ENCODE measurements at regions not wholly inside any gene's neighbourhood (a gene's known extent, or its start where the extent isn't known, plus 50 kb on each side); places are given as distances from the start of the nearest gene placed in this dataset.
A peak's percentile ranks its signal among the peaks of the same experiment; 100 is the strongest.

GRCh38 chr4:157918036-157918832 is 254.6 kb downstream of the GASK1B start:
- H3K4me1 ChIP-seq, result peaks cover 8% of the 10 kb centered on the region
- no peak overlapping the region for H3K27ac ChIP-seq
- no peak overlapping the region for H3K9ac ChIP-seq
- H3K36me3 ChIP-seq, result no peaks in the 10 kb centered on the region
- no peak overlapping the region for H3K4me3 ChIP-seq
- H3K27me3 ChIP-seq, result no peaks in the 10 kb centered on the region
- no peak for TF ChIP-seq Cebpa-rat (IDR thresholded peaks at IDR 0.05)
- no peaks in the 10 kb centered on the region for H4K20me1 ChIP-seq
- H3K4me2 ChIP-seq, result peak overlapping the region; percentile 38
- H3K9me3 ChIP-seq, result no peaks in the 10 kb centered on the region

- no peak for TF ChIP-seq Cebpa-rat (IDR thresholded peaks at IDR 0.05)
- no peaks in the 10 kb centered on the region for H3K36me3 ChIP-seq
- no peaks in the 10 kb centered on the region for H3K9me3 ChIP-seq
- H3K27ac ChIP-seq, result no peak overlapping the region
- no peak overlapping the region for H3K9ac ChIP-seq
- no peak overlapping the region for H3K4me3 ChIP-seq
- H3K4me2 ChIP-seq, result no peak overlapping the region
- no peaks in the 10 kb centered on the region for H3K4me1 ChIP-seq
- H4K20me1 ChIP-seq, result no peaks in the 10 kb centered on the region
- H3K27me3 ChIP-seq, result no peaks in the 10 kb centered on the region
These were observed 260.6 kb downstream of the GASK1B start for GRCh38 chr4:157912212-157912611.

DNA sequence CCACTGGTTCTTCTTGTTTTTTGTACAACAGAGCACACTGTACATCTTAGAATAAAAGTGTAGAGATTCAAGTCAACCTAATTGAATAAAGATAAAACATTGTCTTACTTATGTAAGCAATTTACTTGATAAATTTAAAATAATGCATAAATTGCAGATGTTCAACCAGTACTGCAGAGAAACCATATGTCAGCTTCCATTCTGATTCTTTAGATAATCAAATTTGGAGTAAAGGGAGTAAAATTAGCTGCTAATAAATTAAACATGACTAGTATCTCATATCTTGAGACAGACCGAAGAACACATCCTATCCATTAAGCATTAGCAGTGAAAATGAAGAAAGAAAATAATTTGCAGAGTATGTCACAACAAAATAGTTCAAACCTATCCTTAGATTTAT is 261.2 kb downstream of the GASK1B start:
- Histone ChIP-seq H3K9me3 (no peaks in the 10 kb centered on the region), H3K36me3 (no peaks in the 10 kb centered on the region), H3K4me1 (no peaks in the 10 kb centered on the region), H3K27me3 (no peaks in the 10 kb centered on the region), H3K4me3 (no peak overlapping the region), H4K20me1 (no peaks in the 10 kb centered on the region), H3K27ac (no peak overlapping the region), H3K4me2 (no peak overlapping the region), H3K9ac (no peak overlapping the region)
- no peak for TF ChIP-seq Cebpa-rat (IDR thresholded peaks at IDR 0.05)

DNA sequence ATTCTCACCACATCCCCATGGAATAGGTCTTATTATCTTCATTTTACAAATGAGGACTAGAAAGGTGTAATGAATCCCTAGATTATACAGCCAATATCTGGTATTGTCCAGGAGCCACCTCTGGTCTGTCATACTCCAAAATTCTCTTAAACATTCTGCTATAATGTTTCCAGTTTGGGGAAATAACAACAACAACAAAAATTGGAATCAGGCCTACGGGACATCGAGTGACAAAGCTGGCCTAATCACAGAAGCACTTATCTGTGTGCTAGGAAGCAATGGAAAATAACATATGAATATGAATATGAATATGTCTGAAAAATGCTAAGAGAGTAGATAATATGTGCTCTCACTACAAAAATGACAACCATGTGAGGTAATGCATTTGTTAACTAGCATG is 264.1 kb downstream of the GASK1B start:
- Histone ChIP-seq H3K9ac (no peak overlapping the region), H3K36me3 (no peaks in the 10 kb centered on the region), H3K27ac (no peak overlapping the region), H3K4me3 (no peak overlapping the region), H3K4me2 (no peak overlapping the region), H4K20me1 (no peaks in the 10 kb centered on the region), H3K4me1 (no peaks in the 10 kb centered on the region), H3K27me3 (no peaks in the 10 kb centered on the region), H3K9me3 (no peaks in the 10 kb centered on the region)
- TF ChIP-seq Cebpa-rat (IDR thresholded peaks at IDR 0.05), result no peak

- no peaks in the 10 kb centered on the region for H4K20me1 ChIP-seq
- no peaks in the 10 kb centered on the region for H3K36me3 ChIP-seq
- H3K4me3 ChIP-seq, result no peak overlapping the region
- no peak overlapping the region for H3K9ac ChIP-seq
- H3K27ac ChIP-seq, result no peak overlapping the region
- TF ChIP-seq Cebpa-rat (IDR thresholded peaks at IDR 0.05), result no peak
- no peaks in the 10 kb centered on the region for H3K4me1 ChIP-seq
- no peaks in the 10 kb centered on the region for H3K27me3 ChIP-seq
- no peak overlapping the region for H3K4me2 ChIP-seq
- no peaks in the 10 kb centered on the region for H3K9me3 ChIP-seq
These were observed 264.8 kb downstream of the GASK1B start for GRCh38 chr4:157908031-157908430.

DNA sequence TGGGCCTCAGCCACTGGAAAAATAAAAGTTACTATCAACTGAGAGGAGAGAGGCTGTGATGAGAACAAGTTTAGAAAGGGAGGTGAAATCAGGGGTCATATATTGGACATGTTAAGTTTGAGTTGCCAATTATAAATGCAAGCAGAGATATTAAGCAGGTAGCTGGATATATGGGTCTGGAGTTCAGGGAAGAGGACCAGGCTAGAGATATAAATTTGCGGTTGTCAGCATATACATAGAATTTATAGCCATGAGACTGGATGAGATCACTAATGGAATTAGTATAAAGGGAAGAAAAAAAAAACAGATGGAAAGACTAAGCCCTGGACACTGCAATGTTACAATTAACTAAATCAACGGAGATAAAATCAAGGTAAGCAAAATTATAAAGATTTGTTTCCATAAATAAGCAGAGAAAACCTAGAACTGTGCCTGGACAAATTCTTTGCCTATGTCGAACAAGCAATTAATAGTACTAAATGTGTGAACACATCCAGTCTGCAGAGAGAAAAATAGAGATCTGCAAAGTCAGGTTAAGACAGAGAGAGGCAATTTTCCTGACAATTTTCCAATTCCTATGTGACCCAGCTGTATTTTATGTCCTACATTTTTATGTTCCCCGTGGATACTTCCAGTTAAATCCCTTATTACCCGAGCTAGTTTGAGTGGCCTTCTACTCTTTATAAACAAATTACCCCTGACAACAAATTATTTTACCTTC is 265.4 kb downstream of the GASK1B start:
- H3K27ac ChIP-seq, result no peak overlapping the region
- H4K20me1 ChIP-seq, result no peaks in the 10 kb centered on the region
- no peak overlapping the region for H3K4me3 ChIP-seq
- H3K4me1 ChIP-seq, result no peaks in the 10 kb centered on the region
- no peaks in the 10 kb centered on the region for H3K36me3 ChIP-seq
- no peak overlapping the region for H3K9ac ChIP-seq
- H3K9me3 ChIP-seq, result no peaks in the 10 kb centered on the region
- H3K27me3 ChIP-seq, result no peaks in the 10 kb centered on the region
- TF ChIP-seq Cebpa-rat (IDR thresholded peaks at IDR 0.05), result no peak
- no peak overlapping the region for H3K4me2 ChIP-seq

- H3K27me3 ChIP-seq, result no peaks in the 10 kb centered on the region
- no peak overlapping the region for H3K4me2 ChIP-seq
- H3K9ac ChIP-seq, result no peak overlapping the region
- H3K9me3 ChIP-seq, result no peaks in the 10 kb centered on the region
- no peaks in the 10 kb centered on the region for H4K20me1 ChIP-seq
- no peaks in the 10 kb centered on the region for H3K4me1 ChIP-seq
- H3K27ac ChIP-seq, result no peak overlapping the region
- H3K4me3 ChIP-seq, result no peak overlapping the region
- H3K36me3 ChIP-seq, result no peaks in the 10 kb centered on the region
- TF ChIP-seq Cebpa-rat (IDR thresholded peaks at IDR 0.05), result no peak
These were observed 273.8 kb downstream of the GASK1B start for GRCh38 chr4:157898836-157899605.

- Histone ChIP-seq H3K27ac (no peak overlapping the region), H3K27me3 (no peaks in the 10 kb centered on the region), H3K9me3 (no peaks in the 10 kb centered on the region), H4K20me1 (no peaks in the 10 kb centered on the region), H3K4me2 (no peak overlapping the region), H3K9ac (no peak overlapping the region), H3K4me1 (no peaks in the 10 kb centered on the region), H3K4me3 (no peak overlapping the region), H3K36me3 (no peaks in the 10 kb centered on the region)
- no peak for TF ChIP-seq Cebpa-rat (IDR thresholded peaks at IDR 0.05)
These were observed 274.9 kb downstream of the GASK1B start for GRCh38 chr4:157897855-157898370.

DNA sequence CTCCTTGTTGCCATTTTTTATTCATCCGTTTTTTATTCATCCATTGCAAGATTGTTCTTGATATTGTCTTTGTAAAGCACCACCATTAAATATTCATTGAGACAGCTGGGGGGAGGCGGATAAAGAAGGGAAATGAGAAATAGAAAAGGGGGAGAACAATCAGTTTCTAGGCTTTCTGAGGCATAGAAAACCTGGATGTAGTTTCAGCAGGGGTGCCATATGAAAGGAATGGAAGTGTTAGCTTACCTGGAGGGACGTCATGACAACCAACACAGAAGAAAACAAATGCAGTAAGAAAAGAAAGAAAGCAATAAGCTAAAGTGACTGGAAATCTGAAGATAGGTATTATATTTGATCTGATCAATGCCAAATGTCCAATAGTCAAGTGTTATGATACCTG is 276.1 kb downstream of the GASK1B start:
- no peak overlapping the region for H3K27ac ChIP-seq
- H4K20me1 ChIP-seq, result no peaks in the 10 kb centered on the region
- H3K4me3 ChIP-seq, result no peak overlapping the region
- H3K27me3 ChIP-seq, result no peaks in the 10 kb centered on the region
- H3K4me1 ChIP-seq, result no peaks in the 10 kb centered on the region
- no peak overlapping the region for H3K9ac ChIP-seq
- no peaks in the 10 kb centered on the region for H3K9me3 ChIP-seq
- H3K36me3 ChIP-seq, result no peaks in the 10 kb centered on the region
- no peak for TF ChIP-seq Cebpa-rat (IDR thresholded peaks at IDR 0.05)
- H3K4me2 ChIP-seq, result no peak overlapping the region

GRCh38 chr4:157895205-157895604 is 277.6 kb downstream of the GASK1B start:
- H3K9me3 ChIP-seq, result no peaks in the 10 kb centered on the region
- no peak for TF ChIP-seq Cebpa-rat (IDR thresholded peaks at IDR 0.05)

More at GRCh38 chr4:157895205-157895604, 277.6 kb downstream of the GASK1B start:
- Histone ChIP-seq H3K27ac (no peak overlapping the region), H3K27me3 (no peaks in the 10 kb centered on the region), H3K4me1 (no peaks in the 10 kb centered on the region), H4K20me1 (no peaks in the 10 kb centered on the region), H3K4me2 (no peak overlapping the region), H3K4me3 (no peak overlapping the region), H3K9ac (no peak overlapping the region), H3K36me3 (no peaks in the 10 kb centered on the region)
